ENCODE measurements at regions not wholly inside any gene's neighbourhood (a gene's known extent, or its start where the extent isn't known, plus 50 kb on each side); places are given as distances from the start of the nearest gene placed in this dataset.

- POLR2A ChIA-PET = no interaction called here
- Mint-ChIP-seq H3K4me1 (ENCODE audit: low read depth) (no peaks in the 10 kb centered on the region), H3K4me3 (no peak overlapping the region), H3K9me3 (no peaks in the 10 kb centered on the region), H3K27ac (no peak overlapping the region), H3K36me3 (ENCODE audit: low read depth) (no peaks in the 10 kb centered on the region), H3K27me3 (no peaks in the 10 kb centered on the region)
- DNase-seq (no peak), ATAC-seq (no peak)
- TF ChIP-seq CTCF (IDR thresholded peaks at IDR 0.05) = no peak
- CTCF ChIA-PET = no interaction called here
- intact Hi-C loops (cut with micrococcal nuclease) = no loop called here
Observed at GRCh38 chr22:34303656-34304055, 383.4 kb upstream of the LARGE1 start.

- POLR2A ChIA-PET = no interaction called here
- Mint-ChIP-seq H3K36me3 (ENCODE audit: low read depth) (no peaks in the 10 kb centered on the region), H3K4me3 (no peak overlapping the region)
Observed at GRCh38 chr22:34306361-34306760, 386.1 kb upstream of the LARGE1 start.

GRCh38 chr22:34308101-34308500, 387.8 kb upstream of the LARGE1 start:
- Mint-ChIP-seq H3K4me3 (no peak overlapping the region), H3K36me3 (ENCODE audit: low read depth) (no peaks in the 10 kb centered on the region), H3K27me3 (no peaks in the 10 kb centered on the region), H3K27ac (no peak overlapping the region), H3K4me1 (ENCODE audit: low read depth) (no peaks in the 10 kb centered on the region), H3K9me3 (peaks cover 2% of the 10 kb centered on the region)
- CTCF ChIA-PET = no interaction called here
- no peak for ATAC-seq
- POLR2A ChIA-PET = no interaction called here
- no peak for TF ChIP-seq CTCF (IDR thresholded peaks at IDR 0.05)
- intact Hi-C loops (cut with micrococcal nuclease) = no loop called here
- no peak for DNase-seq

More at GRCh38 chr22:34306361-34306760, 386.1 kb upstream of the LARGE1 start:
- ATAC-seq (no peak), DNase-seq (no peak)
- no peaks in the 10 kb centered on the region for H3K4me1 Mint-ChIP-seq (ENCODE audit: low read depth)
- H3K27me3 Mint-ChIP-seq = no peaks in the 10 kb centered on the region
- CTCF ChIA-PET = no interaction called here
- TF ChIP-seq CTCF (IDR thresholded peaks at IDR 0.05) = no peak
- intact Hi-C loops (cut with micrococcal nuclease) = no loop called here
- no peak overlapping the region for H3K27ac Mint-ChIP-seq
- H3K9me3 Mint-ChIP-seq = no peaks in the 10 kb centered on the region

- H3K9me3 Mint-ChIP-seq = peaks cover 11% of the 10 kb centered on the region
- POLR2A ChIA-PET = interaction anchor here (0.5 kb wide), 1 partner anchor 291 kb away, joined by 3 read pairs; no protein-coding TSS in a partner anchor
- H3K27me3 Mint-ChIP-seq = no peaks in the 10 kb centered on the region
- H3K27ac Mint-ChIP-seq = no peak overlapping the region
- H3K4me3 Mint-ChIP-seq = no peak overlapping the region
- ATAC-seq (no peak), DNase-seq (no peak)
- H3K4me1 Mint-ChIP-seq (ENCODE audit: low read depth) = no peaks in the 10 kb centered on the region
- CTCF ChIA-PET = no interaction called here
- no peak for TF ChIP-seq CTCF (IDR thresholded peaks at IDR 0.05)
- intact Hi-C loops (cut with micrococcal nuclease) = no loop called here
- no peaks in the 10 kb centered on the region for H3K36me3 Mint-ChIP-seq (ENCODE audit: low read depth)
Observed at GRCh38 chr22:34319346-34319745, 399.1 kb upstream of the LARGE1 start.

GRCh38 chr22:34324763-34325162, 404.5 kb upstream of the LARGE1 start:
- no peak overlapping the region for H3K27ac Mint-ChIP-seq
- no peak overlapping the region for H3K4me3 Mint-ChIP-seq
- ChIA-PET CTCF (no interaction called here), POLR2A (no interaction called here)
- intact Hi-C loops (cut with micrococcal nuclease) = no loop called here
- H3K27me3 Mint-ChIP-seq = no peaks in the 10 kb centered on the region
- no peaks in the 10 kb centered on the region for H3K9me3 Mint-ChIP-seq
- no peak for ATAC-seq
- no peaks in the 10 kb centered on the region for H3K4me1 Mint-ChIP-seq (ENCODE audit: low read depth)
- no peak for DNase-seq
- no peak for TF ChIP-seq CTCF (IDR thresholded peaks at IDR 0.05)
- H3K36me3 Mint-ChIP-seq (ENCODE audit: low read depth) = no peaks in the 10 kb centered on the region
